ENCODE measurements at regions not wholly inside any gene's neighbourhood (a gene's known extent, or its start where the extent isn't known, plus 50 kb on each side); places are given as distances from the start of the nearest gene placed in this dataset.
"Not testable (repeated sequence)": the region's sequence is repeated elsewhere in the genome, so short reads cannot be mapped to it uniquely, and the experiment has no call there.

- no peaks in the 10 kb centered on the region for H3K9me3 ChIP-seq (ENCODE audit: low read length)
- TF ChIP-seq TAF1 (IDR thresholded peaks at IDR 0.05; ENCODE audit: low read depth) (no peak), CTCF (IDR thresholded peaks at IDR 0.05; ENCODE audit: poor library complexity, severe bottlenecking) (no peak), POLR2AphosphoS5 (IDR thresholded peaks at IDR 0.05) (no peak), SMC3 (conservative IDR thresholded peaks at IDR 0.05; ENCODE audit: poor library complexity) (no peak), MXI1 (conservative IDR thresholded peaks at IDR 0.05; ENCODE audit: poor library complexity, severe bottlenecking) (no peak), EZH2 (IDR thresholded peaks at IDR 0.05; ENCODE audit: borderline replicate concordance, insufficient read depth, low read length, poor library complexity, severe bottlenecking) (no peak), EP300 (conservative IDR thresholded peaks at IDR 0.05; ENCODE audit: poor library complexity, severe bottlenecking) (no peak), REST (IDR thresholded peaks at IDR 0.05; ENCODE audit: borderline replicate concordance) (no peak), RAD21 (conservative IDR thresholded peaks at IDR 0.05) (no peak)
- H3K9me2 ChIP-seq (ENCODE audit: insufficient read depth, low read length) = no peaks in the 10 kb centered on the region
- no peak overlapping the region for H2AFZ ChIP-seq (ENCODE audit: low read depth, low read length)
- no peaks in the 10 kb centered on the region for H3F3A ChIP-seq (ENCODE audit: insufficient read depth, low read length, poor library complexity, severe bottlenecking)
- H3K36me3 ChIP-seq (ENCODE audit: insufficient read depth, low read length) = no peaks in the 10 kb centered on the region
- H3K9ac ChIP-seq (ENCODE audit: low read length) = no peak overlapping the region
- H3K27ac ChIP-seq (ENCODE audit: low read length) = no peak overlapping the region
- no peaks in the 10 kb centered on the region for H3K27me3 ChIP-seq (ENCODE audit: insufficient read depth, low read depth, low read length)
- H3K4me3 ChIP-seq (ENCODE audit: low read length) = no peak overlapping the region
- H3K4me2 ChIP-seq (ENCODE audit: low read length) = no peak overlapping the region
- H3K79me2 ChIP-seq (replicated peaks; ENCODE audit: insufficient read depth, low read length) = no peaks in the 10 kb centered on the region
- H4K20me1 ChIP-seq (ENCODE audit: insufficient read depth) = no peaks in the 10 kb centered on the region
Measured at GRCh38 chr5:163339148-163339547, 98.2 kb upstream of the CCNG1 start.

GRCh38 chr5:163340378-163340777 is 97.0 kb upstream of the CCNG1 start:
- H4K20me1 ChIP-seq (ENCODE audit: insufficient read depth); H3K27me3 ChIP-seq (ENCODE audit: insufficient read depth, low read depth, low read length); H3K36me3 ChIP-seq (ENCODE audit: insufficient read depth, low read length); H3K4me3 ChIP-seq (ENCODE audit: low read length); H3K4me2 ChIP-seq (ENCODE audit: low read length); H3K27ac ChIP-seq (ENCODE audit: low read length); H3F3A ChIP-seq (ENCODE audit: insufficient read depth, low read length, poor library complexity, severe bottlenecking); H2AFZ ChIP-seq (ENCODE audit: low read depth, low read length); H3K9me3 ChIP-seq (ENCODE audit: low read length); H3K9me2 ChIP-seq (ENCODE audit: insufficient read depth, low read length); H3K79me2 ChIP-seq (replicated peaks; ENCODE audit: insufficient read depth, low read length); H3K9ac ChIP-seq (ENCODE audit: low read length): not testable (repeated sequence)

- H3K9ac ChIP-seq (ENCODE audit: low read length) = no peak overlapping the region
- no peaks in the 10 kb centered on the region for H3K9me3 ChIP-seq (ENCODE audit: low read length)
- no peak overlapping the region for H3K4me2 ChIP-seq (ENCODE audit: low read length)
- TF ChIP-seq MXI1 (conservative IDR thresholded peaks at IDR 0.05; ENCODE audit: poor library complexity, severe bottlenecking) = no peak
- TF ChIP-seq EP300 (conservative IDR thresholded peaks at IDR 0.05; ENCODE audit: poor library complexity, severe bottlenecking) = no peak
- no peak for TF ChIP-seq CTCF (IDR thresholded peaks at IDR 0.05; ENCODE audit: poor library complexity, severe bottlenecking)
- TF ChIP-seq SMC3 (conservative IDR thresholded peaks at IDR 0.05; ENCODE audit: poor library complexity) = no peak
- no peak for TF ChIP-seq REST (IDR thresholded peaks at IDR 0.05; ENCODE audit: borderline replicate concordance)
- TF ChIP-seq TAF1 (IDR thresholded peaks at IDR 0.05; ENCODE audit: low read depth) = no peak
- no peak for TF ChIP-seq EZH2 (IDR thresholded peaks at IDR 0.05; ENCODE audit: borderline replicate concordance, insufficient read depth, low read length, poor library complexity, severe bottlenecking)
- no peak for TF ChIP-seq RAD21 (conservative IDR thresholded peaks at IDR 0.05)
- TF ChIP-seq POLR2AphosphoS5 (IDR thresholded peaks at IDR 0.05) = no peak
- no peak overlapping the region for H2AFZ ChIP-seq (ENCODE audit: low read depth, low read length)
- H3K4me3 ChIP-seq (ENCODE audit: low read length) = no peak overlapping the region
- H3K79me2 ChIP-seq (replicated peaks; ENCODE audit: insufficient read depth, low read length) = no peaks in the 10 kb centered on the region
- no peaks in the 10 kb centered on the region for H3K36me3 ChIP-seq (ENCODE audit: insufficient read depth, low read length)
- H3K27me3 ChIP-seq (ENCODE audit: insufficient read depth, low read depth, low read length) = no peaks in the 10 kb centered on the region
- no peaks in the 10 kb centered on the region for H4K20me1 ChIP-seq (ENCODE audit: insufficient read depth)
- no peaks in the 10 kb centered on the region for H3F3A ChIP-seq (ENCODE audit: insufficient read depth, low read length, poor library complexity, severe bottlenecking)
- no peak overlapping the region for H3K27ac ChIP-seq (ENCODE audit: low read length)
- no peaks in the 10 kb centered on the region for H3K9me2 ChIP-seq (ENCODE audit: insufficient read depth, low read length)
Measured at GRCh38 chr5:163342306-163342705, 95.1 kb upstream of the CCNG1 start.

All from neural cell (in vitro differentiated cells).